Endothelial cell of umbilical vein (primary cell): ENCODE measurements at regions not wholly inside any gene's neighbourhood (a gene's known extent, or its start where the extent isn't known, plus 50 kb on each side); places are given as distances from the start of the nearest gene placed in this dataset.

Experiments
- CTCF ChIP-seq, 2 donors: IDR thresholded peaks; 1 replicate in 1 of 2; 2 replicates in 1 of 2; pipeline ENCODE4 v1.5.1; 2011; ENCODE audit warnings: low read length in 2 of 2, mild to moderate bottlenecking in 2 of 2, moderate library complexity in 2 of 2, control low read depth in 1 of 2, inconsistent platforms in 1 of 2, low read depth in 1 of 2; ENCODE audit not compliant: insufficient read depth in 1 of 2; ENCODE audit errors: extremely low read depth in 1 of 2
- MAX ChIP-seq: IDR thresholded peaks from 2 replicates; pipeline ENCODE4 v1.6.1; 2011; ENCODE audit not compliant: insufficient read depth, insufficient read length

DNA sequence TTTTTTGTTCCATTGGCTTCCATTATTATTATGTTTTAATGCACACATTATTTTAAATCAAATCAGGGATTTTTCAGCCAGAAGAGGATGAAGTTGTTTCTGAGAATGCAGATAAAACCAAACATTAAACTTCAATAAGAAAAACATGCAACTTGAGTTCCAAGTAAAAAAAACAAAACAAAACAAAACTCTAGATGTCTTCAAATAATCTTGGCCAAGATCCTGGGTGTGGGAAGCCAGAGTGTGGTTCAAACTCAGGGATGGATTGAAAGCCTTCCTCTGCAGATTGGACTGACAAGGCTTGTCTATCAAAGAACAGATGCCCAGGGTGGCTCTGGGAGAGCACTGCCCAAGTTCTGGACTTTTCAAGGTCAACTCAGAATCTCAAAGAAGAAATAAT lies 134.1 kb downstream of the LCA5 start:
- TF ChIP-seq CTCF (IDR thresholded peaks at IDR 0.05; ENCODE audit: extremely low read depth in 1 of 2, insufficient read depth in 1 of 2, low read depth in 1 of 2, low read length in 2 of 2) (no peak), MAX (no peak)
